Aorta (tissue), 5 donors: ENCODE measurements at regions not wholly inside any gene's neighbourhood (a gene's known extent, or its start where the extent isn't known, plus 50 kb on each side); places are given as distances from the start of the nearest gene placed in this dataset.
"Not testable (repeated sequence)": the region's sequence is repeated elsewhere in the genome, so short reads cannot be mapped to it uniquely, and the experiment has no call there.

ENCODE experiments used
- ATAC-seq: fragments of 200-7000 bp; cut with Tn5 transposase; one replicate; pipeline ENCODE4 v1.9.1; 2022; ENCODE audit warnings: moderate library complexity; ENCODE audit not compliant: low FRiP score
- DNase-seq, 2 donors: peaks; one replicate each; pipeline ENCODE4 v3.0.0-alpha.2; 2020
- H3K27ac ChIP-seq, 2 donors: one replicate each; pipeline ENCODE4 v1.5.1; 2013; ENCODE audit warnings: low read length in 2 of 2, mild to moderate bottlenecking in 2 of 2, moderate library complexity in 2 of 2, control low read depth in 1 of 2, inconsistent platforms in 1 of 2, low read depth in 1 of 2
- H3K27me3 ChIP-seq, 2 donors: one replicate each; pipeline ENCODE4 v1.6.1; 2013; ENCODE audit warnings: control low read depth in 1 of 2, low read length in 1 of 2, mild to moderate bottlenecking in 1 of 2, moderate library complexity in 1 of 2; ENCODE audit not compliant: insufficient read depth in 2 of 2, control insufficient read depth in 1 of 2
- H3K36me3 ChIP-seq, 2 donors: one replicate each; pipeline ENCODE4 v1.6.1; 2013; ENCODE audit warnings: control low read depth in 1 of 2, low read length in 1 of 2, mild to moderate bottlenecking in 1 of 2; ENCODE audit not compliant: insufficient read depth in 2 of 2, control insufficient read depth in 1 of 2
- H3K4me1 ChIP-seq, 2 donors: one replicate each; pipeline ENCODE4 v1.6.1; 2013; ENCODE audit warnings: low read length in 2 of 2, control low read depth in 1 of 2, mild to moderate bottlenecking in 1 of 2, moderate library complexity in 1 of 2; ENCODE audit not compliant: insufficient read depth in 2 of 2, control insufficient read depth in 1 of 2
- H3K4me3 ChIP-seq, 2 donors: one replicate each; pipeline ENCODE4 v1.5.1; 2013; ENCODE audit warnings: low read length in 2 of 2, control low read depth in 1 of 2, mild to moderate bottlenecking in 1 of 2
- H3K9me3 ChIP-seq: one replicate; pipeline ENCODE4 v1.6.1; 2013; ENCODE audit warnings: mild to moderate bottlenecking, low read length; ENCODE audit not compliant: control insufficient read depth
- WGBS, 2 donors: extraction: QIAGEN DNeasy Blood & Tissue Kit; methylation state at CpG; one replicate each; pipeline ENCODE4 v1.1.7; 2013; 5-methylcytosine and 5-hydroxymethylcytosine counted together
- intact Hi-C, 2 donors: fragments of 100-400 bp; cut with DNase I; formaldehyde crosslinking; loops; one replicate each; pipeline versions ENCODE4 v1.14.2 to v1.15.0; 2022
- donor health status: healthy with polysubstance abuse.
- donor health status: Bipolar disorder and iron deficiency.
- donor health status: DM: no; HTN: no; CAD: no.
- donor health status: DM: no; HTN: no; CAD: no.
- donor health status: DM: yes; HTN: yes; CAD: no.

DNA sequence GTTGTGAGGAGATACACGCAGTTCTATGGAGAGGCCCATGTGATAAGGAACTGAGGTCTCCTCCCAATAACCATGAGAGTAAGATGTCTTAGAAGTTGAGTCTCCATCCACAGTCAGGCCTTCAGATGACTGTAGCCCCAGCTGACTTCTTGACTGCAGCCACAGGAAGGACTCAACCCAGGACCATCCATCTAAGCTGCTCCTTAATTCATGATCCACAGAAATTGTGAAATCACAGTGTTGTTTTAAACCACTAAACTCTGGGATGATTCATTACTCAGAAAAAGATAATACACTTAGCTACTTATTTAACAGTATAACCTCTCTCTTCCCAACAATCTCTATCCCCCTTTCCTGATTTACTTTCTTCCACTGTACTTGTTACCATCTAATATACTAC, 173.3 kb downstream of the ALDH1A2 start:
- Histone ChIP-seq H3K4me1 (no peaks in the 10 kb centered on the region), H3K27ac (no peak overlapping the region), H3K36me3 (no peaks in the 10 kb centered on the region), H3K4me3 (no peak overlapping the region), H3K27me3 (no peaks in the 10 kb centered on the region), H3K9me3 (peaks cover 4% of the 10 kb centered on the region)
- ATAC-seq (no peak), DNase-seq (no peak)
- 100% methylated on average over 1 of the region's 1 CpG for WGBS, 2 donors
- intact Hi-C loops, result no loop called here

GRCh38 chr15:57893040-57893439, 172.5 kb downstream of the ALDH1A2 start:
- intact Hi-C loops, result no loop called here
- ATAC-seq (no peak), DNase-seq (no peak)
- 78% methylated on average over 5 of the region's 5 CpGs for WGBS, 2 donors
- H3K27ac ChIP-seq, result no peak overlapping the region
- H3K4me1 ChIP-seq, result no peaks in the 10 kb centered on the region
- peaks cover 4% of the 10 kb centered on the region for H3K9me3 ChIP-seq
- no peak overlapping the region for H3K4me3 ChIP-seq
- H3K27me3 ChIP-seq, result no peaks in the 10 kb centered on the region
- H3K36me3 ChIP-seq, result no peaks in the 10 kb centered on the region

- Histone ChIP-seq H3K27me3 (no peaks in the 10 kb centered on the region), H3K27ac (no peak overlapping the region), H3K36me3 (no peaks in the 10 kb centered on the region), H3K4me1 (no peaks in the 10 kb centered on the region), H3K4me3 (no peak overlapping the region), H3K9me3 (peaks cover 4% of the 10 kb centered on the region)
- DNase-seq (no peak), ATAC-seq (no peak)
- WGBS, 2 donors, result 13 to 18% methylated on average over 1 of the region's 1 CpG
- intact Hi-C loops, result no loop called here
Observed at GRCh38 chr15:57895291-57895690, 170.2 kb downstream of the ALDH1A2 start.

GRCh38 chr15:57896114-57896513, 169.4 kb downstream of the ALDH1A2 start:
- DNase-seq, result no peak
- intact Hi-C loops, result no loop called here
- Histone ChIP-seq H3K27me3 (no peaks in the 10 kb centered on the region), H3K9me3 (peaks cover 4% of the 10 kb centered on the region), H3K4me1 (no peaks in the 10 kb centered on the region), H3K36me3 (no peaks in the 10 kb centered on the region), H3K4me3 (no peak overlapping the region), H3K27ac (no peak overlapping the region)
- 45 to 52% methylated on average over 5 of the region's 5 CpGs for WGBS, 2 donors
- no peak for ATAC-seq

- H3K27me3 ChIP-seq, intact Hi-C loops, H3K27ac ChIP-seq, H3K4me1 ChIP-seq, H3K36me3 ChIP-seq, ATAC-seq, H3K9me3 ChIP-seq, H3K4me3 ChIP-seq, DNase-seq: not testable (repeated sequence)
- 97 to 98% methylated on average over 6 of the region's 6 CpGs for WGBS, 2 donors
Observed at GRCh38 chr15:57896899-57897298, 168.6 kb downstream of the ALDH1A2 start.

DNA sequence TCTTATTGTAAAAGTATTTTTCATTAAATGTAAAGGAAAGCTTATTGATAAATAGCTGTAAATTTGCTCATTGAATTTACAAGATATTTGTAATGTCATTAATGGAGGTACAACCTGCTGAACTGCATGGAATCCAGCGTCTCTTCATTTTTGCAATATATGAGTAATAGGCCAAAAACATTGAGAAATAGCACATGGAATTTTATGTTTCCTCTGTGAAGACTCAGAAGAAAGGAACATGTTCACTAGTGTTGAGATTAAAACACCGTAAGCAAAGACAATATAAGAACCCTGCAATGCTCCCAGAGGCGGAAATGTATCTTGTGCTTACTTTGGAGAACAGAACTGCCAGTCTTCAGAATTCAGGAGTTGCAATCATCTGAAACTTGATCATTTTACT, 167.6 kb downstream of the ALDH1A2 start:
- no peaks in the 10 kb centered on the region for H3K4me1 ChIP-seq
- intact Hi-C loops, result no loop called here
- H3K27me3 ChIP-seq, result no peaks in the 10 kb centered on the region
- H3K4me3 ChIP-seq, result no peak overlapping the region
- H3K36me3 ChIP-seq, result no peaks in the 10 kb centered on the region
- WGBS, 2 donors, result 91 to 94% methylated on average over 3 of the region's 3 CpGs
- ATAC-seq, result no peak
- H3K27ac ChIP-seq, result no peak overlapping the region
- no peak for DNase-seq
- no peaks in the 10 kb centered on the region for H3K9me3 ChIP-seq

- Histone ChIP-seq H3K9me3 (no peaks in the 10 kb centered on the region), H3K4me1 (no peaks in the 10 kb centered on the region), H3K27ac (no peak overlapping the region), H3K36me3 (no peaks in the 10 kb centered on the region), H3K4me3 (no peak overlapping the region), H3K27me3 (no peaks in the 10 kb centered on the region)
- intact Hi-C loops, result no loop called here
- DNase-seq, result no peak
- 93 to 97% methylated on average over 1 of the region's 1 CpG for WGBS, 2 donors
- ATAC-seq, result no peak
Observed at GRCh38 chr15:57902155-57902554, 163.4 kb downstream of the ALDH1A2 start.
